GF-D8 (cell line): ENCODE measurements at regions not wholly inside any gene's neighbourhood (a gene's known extent, or its start where the extent isn't known, plus 50 kb on each side); places are given as distances from the start of the nearest gene placed in this dataset.
"Not testable (repeated sequence)": the region's sequence is repeated elsewhere in the genome, so short reads cannot be mapped to it uniquely, and the experiment has no call there.

Experiments
- DNase-seq: peaks from one replicate; lab custom pipeline; 2025; lab: John Stamatoyannopoulos, UW

- DNase-seq: not testable (repeated sequence)
Measured at GRCh38 chr20:22851679-22852346, 183.3 kb upstream of the SSTR4 start.

GRCh38 chr20:22861231-22861980 is 173.7 kb upstream of the SSTR4 start:
- no peak for DNase-seq

- DNase-seq: no peak
Measured at GRCh38 chr20:22861990-22862389, 173.1 kb upstream of the SSTR4 start.

GRCh38 chr20:22862671-22863230 is 172.4 kb upstream of the SSTR4 start:
- DNase-seq: no peak

GRCh38 chr20:22863826-22864225 is 171.3 kb upstream of the SSTR4 start:
- DNase-seq: no peak

- DNase-seq: no peak
Measured at GRCh38 chr20:22866812-22867341, 168.2 kb upstream of the SSTR4 start.

- DNase-seq: no peak
Measured at GRCh38 chr20:22878166-22878565, 156.9 kb upstream of the SSTR4 start.

- no peak for DNase-seq
Measured at GRCh38 chr20:22880277-22880676, 154.8 kb upstream of the SSTR4 start.

GRCh38 chr20:22887796-22888195 is 147.3 kb upstream of the SSTR4 start:
- DNase-seq: no peak

- DNase-seq: no peak
Measured at GRCh38 chr20:22890594-22891300, 144.4 kb upstream of the SSTR4 start.

GRCh38 chr20:22901164-22901563 is 133.9 kb upstream of the SSTR4 start:
- DNase-seq: no peak

- no peak for DNase-seq
Measured at GRCh38 chr20:22901921-22902320, 133.2 kb upstream of the SSTR4 start.

GRCh38 chr20:22904386-22904785 is 130.7 kb upstream of the SSTR4 start:
- no peak for DNase-seq

GRCh38 chr20:22904905-22905304 is 130.2 kb upstream of the SSTR4 start:
- no peak for DNase-seq

- no peak for DNase-seq
Measured at GRCh38 chr20:22905658-22906057, 129.5 kb upstream of the SSTR4 start.

- DNase-seq: no peak
Measured at GRCh38 chr20:22908437-22908836, 126.7 kb upstream of the SSTR4 start.

- DNase-seq: no peak
Measured at GRCh38 chr20:22908944-22909343, 126.2 kb upstream of the SSTR4 start.

- DNase-seq: no peak
Measured at GRCh38 chr20:22909436-22909835, 125.7 kb upstream of the SSTR4 start.

- no peak for DNase-seq
Measured at GRCh38 chr20:22910287-22910852, 124.7 kb upstream of the SSTR4 start.

- DNase-seq: no peak
Measured at GRCh38 chr20:22914291-22914690, 120.8 kb upstream of the SSTR4 start.

- no peak for DNase-seq
Measured at GRCh38 chr20:22915512-22915911, 119.6 kb upstream of the SSTR4 start.
